Mononuclear cell (primary cell): ENCODE measurements at regions not wholly inside any gene's neighbourhood (a gene's known extent, or its start where the extent isn't known, plus 50 kb on each side); places are given as distances from the start of the nearest gene placed in this dataset.

Experiments used
- H3K27me3 ChIP-seq: 2 replicates; pipeline ENCODE4 v1.6.0; 2011; ENCODE audit warnings: low read length, control low read depth; ENCODE audit not compliant: insufficient read depth
- H3K4me1 ChIP-seq: 2 replicates; pipeline ENCODE4 v1.5.1; 2011; ENCODE audit warnings: mild to moderate bottlenecking, low read length, control low read depth; ENCODE audit not compliant: insufficient read depth
- H3K4me3 ChIP-seq: 2 replicates; pipeline ENCODE4 v1.5.1; 2011; ENCODE audit warnings: mild to moderate bottlenecking, low read length, moderate library complexity
- H3K9me3 ChIP-seq: 2 replicates; pipeline ENCODE4 v1.5.1; 2011; ENCODE audit warnings: low read depth, mild to moderate bottlenecking, control low read depth, low read length

- Histone ChIP-seq H3K9me3 (no peaks in the 10 kb centered on the region), H3K4me1 (no peaks in the 10 kb centered on the region), H3K4me3 (no peak overlapping the region)
Observed at GRCh38 chr4:12270546-12270945, 841.9 kb upstream of the HS3ST1 start.

GRCh38 chr4:12265554-12265953 is 836.9 kb upstream of the HS3ST1 start:
- no peak overlapping the region for H3K4me3 ChIP-seq
- H3K4me1 ChIP-seq = no peaks in the 10 kb centered on the region
- H3K27me3 ChIP-seq = no peaks in the 10 kb centered on the region
- H3K9me3 ChIP-seq = no peaks in the 10 kb centered on the region

More at GRCh38 chr4:12270546-12270945, 841.9 kb upstream of the HS3ST1 start:
- H3K27me3 ChIP-seq = no peaks in the 10 kb centered on the region

DNA sequence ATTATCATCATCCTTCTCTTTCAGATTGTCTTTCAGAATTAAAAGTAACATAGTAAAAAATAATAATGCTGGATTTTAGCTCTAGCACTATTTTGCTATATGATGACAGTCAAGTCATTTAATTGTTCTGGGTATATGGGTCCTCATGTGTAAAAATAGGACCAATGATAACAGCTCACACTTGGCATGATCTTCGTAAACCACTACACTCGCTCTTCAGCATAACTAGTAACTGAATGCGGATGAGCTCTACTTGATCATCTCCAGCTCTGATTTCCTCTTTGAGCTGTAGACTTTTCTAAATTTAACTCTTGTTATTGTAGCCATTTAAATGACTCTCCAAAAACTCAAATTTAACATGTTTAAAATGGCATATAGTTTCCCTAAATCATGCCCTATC is 831.8 kb upstream of the HS3ST1 start:
- Histone ChIP-seq H3K9me3 (no peaks in the 10 kb centered on the region), H3K4me3 (no peak overlapping the region), H3K27me3 (no peaks in the 10 kb centered on the region), H3K4me1 (no peaks in the 10 kb centered on the region)

DNA sequence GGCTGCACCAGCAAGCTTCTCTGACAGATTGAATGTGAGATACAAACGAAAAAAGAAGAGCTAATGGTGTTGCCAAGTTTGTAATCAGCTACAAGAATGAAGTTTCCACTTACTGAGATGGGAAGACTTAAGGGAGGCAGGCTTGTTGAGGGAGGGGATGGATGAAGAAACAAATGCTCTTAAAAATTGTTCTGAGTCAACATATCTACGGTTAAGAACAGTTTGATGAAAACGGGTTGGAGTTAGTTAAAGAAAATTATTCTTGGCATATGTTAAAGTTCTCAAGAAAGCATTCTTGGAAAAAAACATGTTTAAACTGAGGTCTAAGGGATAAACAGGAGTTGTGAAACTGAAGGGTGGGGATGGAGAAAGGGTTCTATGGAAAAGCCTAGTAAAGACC is 816.3 kb upstream of the HS3ST1 start:
- no peaks in the 10 kb centered on the region for H3K9me3 ChIP-seq
- H3K4me3 ChIP-seq = no peak overlapping the region
- no peaks in the 10 kb centered on the region for H3K4me1 ChIP-seq
- H3K27me3 ChIP-seq = no peaks in the 10 kb centered on the region

GRCh38 chr4:12242354-12242753 is 813.7 kb upstream of the HS3ST1 start:
- Histone ChIP-seq H3K27me3 (no peaks in the 10 kb centered on the region), H3K4me3 (no peak overlapping the region), H3K9me3 (no peaks in the 10 kb centered on the region), H3K4me1 (no peaks in the 10 kb centered on the region)

DNA sequence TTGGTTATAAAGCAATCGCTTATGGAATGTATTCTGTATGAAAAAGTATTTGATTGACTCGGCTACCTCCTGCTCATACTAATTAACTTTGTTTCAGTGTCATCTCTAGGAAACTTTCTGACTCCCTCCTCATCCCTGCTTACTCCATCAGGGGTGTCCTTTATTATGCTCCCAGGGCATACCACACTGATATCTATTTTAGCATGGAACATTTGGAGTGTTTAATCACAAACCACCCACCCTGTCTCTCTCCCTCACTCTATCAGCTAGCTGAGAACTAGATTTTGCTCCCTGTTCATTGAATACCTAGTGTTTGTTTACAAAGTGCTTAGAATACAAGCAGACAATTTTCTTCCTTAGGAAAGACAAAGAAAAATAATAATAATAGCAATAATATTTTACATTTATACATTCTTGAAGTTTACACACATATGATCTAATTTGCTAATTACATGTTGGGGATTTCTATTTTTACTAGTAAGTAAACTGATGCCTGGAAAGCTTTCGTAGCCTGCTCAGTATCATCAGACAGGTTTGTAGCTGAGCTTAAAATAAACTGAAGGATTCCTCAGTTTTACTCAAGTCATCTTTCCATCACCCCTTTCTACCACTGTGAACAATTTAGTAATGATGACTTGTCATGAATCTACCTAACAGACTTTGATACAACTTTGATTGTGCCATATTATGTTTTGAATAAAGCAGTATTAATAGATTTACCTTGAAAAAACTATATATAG is 811.4 kb upstream of the HS3ST1 start:
- no peaks in the 10 kb centered on the region for H3K4me1 ChIP-seq
- no peak overlapping the region for H3K4me3 ChIP-seq
- H3K27me3 ChIP-seq = no peaks in the 10 kb centered on the region
- H3K9me3 ChIP-seq = no peaks in the 10 kb centered on the region

- Histone ChIP-seq H3K27me3 (no peaks in the 10 kb centered on the region), H3K4me1 (no peaks in the 10 kb centered on the region), H3K4me3 (no peak overlapping the region), H3K9me3 (no peaks in the 10 kb centered on the region)
Observed at GRCh38 chr4:12231098-12231497, 802.4 kb upstream of the HS3ST1 start.

- Histone ChIP-seq H3K9me3 (no peaks in the 10 kb centered on the region), H3K27me3 (no peaks in the 10 kb centered on the region), H3K4me3 (no peak overlapping the region), H3K4me1 (no peaks in the 10 kb centered on the region)
Observed at GRCh38 chr4:12221031-12221430, 792.3 kb upstream of the HS3ST1 start.

DNA sequence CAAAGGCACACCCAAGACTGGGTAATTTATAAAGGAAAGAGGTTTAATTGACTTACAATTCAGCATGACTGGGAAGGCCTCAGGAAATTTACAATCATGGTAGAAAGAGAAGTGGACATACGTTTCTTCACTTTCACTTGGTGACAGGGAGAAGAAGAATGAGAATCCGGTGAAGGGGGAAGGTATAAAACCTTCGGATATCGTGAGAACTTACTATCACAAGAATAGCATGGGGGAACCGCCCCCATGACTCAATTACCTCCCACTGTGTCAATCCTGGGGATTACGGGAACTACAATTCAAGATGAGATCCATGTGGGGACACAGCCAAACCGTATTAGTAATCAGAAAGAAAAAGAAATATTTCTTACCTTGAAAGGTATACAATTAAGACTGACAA is 782.9 kb upstream of the HS3ST1 start:
- Histone ChIP-seq H3K27me3 (no peaks in the 10 kb centered on the region), H3K4me3 (no peak overlapping the region)

DNA sequence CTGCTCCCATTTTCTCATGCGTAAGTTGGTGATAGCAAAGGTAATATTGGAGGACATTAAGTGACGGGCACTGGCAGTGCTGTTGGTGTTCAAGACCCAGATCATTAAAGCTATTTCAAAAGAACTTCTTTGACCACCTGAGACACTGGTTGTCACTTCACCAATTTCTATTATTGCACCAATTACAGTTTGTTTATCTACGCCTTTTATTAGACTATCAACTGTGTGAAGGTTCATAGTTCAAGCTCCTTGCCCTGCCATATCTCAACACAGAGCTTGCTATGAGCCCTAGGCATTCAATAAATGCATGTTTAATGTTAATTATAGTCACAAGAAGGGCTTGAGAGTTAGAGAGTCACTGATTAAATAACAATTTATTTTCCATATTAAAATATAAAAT is 778.7 kb upstream of the HS3ST1 start:
- Histone ChIP-seq H3K27me3 (no peaks in the 10 kb centered on the region), H3K4me1 (no peaks in the 10 kb centered on the region)

More for the DNA sequence above, 782.9 kb upstream of the HS3ST1 start:
- H3K9me3 ChIP-seq = no peaks in the 10 kb centered on the region
- no peaks in the 10 kb centered on the region for H3K4me1 ChIP-seq

GRCh38 chr4:12206091-12206490 is 777.4 kb upstream of the HS3ST1 start:
- Histone ChIP-seq H3K27me3 (no peaks in the 10 kb centered on the region), H3K9me3 (no peaks in the 10 kb centered on the region), H3K4me1 (no peaks in the 10 kb centered on the region), H3K4me3 (no peak overlapping the region)

More for the DNA sequence above, 778.7 kb upstream of the HS3ST1 start:
- no peak overlapping the region for H3K4me3 ChIP-seq
- H3K9me3 ChIP-seq = no peaks in the 10 kb centered on the region

GRCh38 chr4:12203945-12204344 is 775.3 kb upstream of the HS3ST1 start:
- H3K27me3 ChIP-seq = no peaks in the 10 kb centered on the region
- H3K9me3 ChIP-seq = no peaks in the 10 kb centered on the region
- H3K4me1 ChIP-seq = no peaks in the 10 kb centered on the region
- no peak overlapping the region for H3K4me3 ChIP-seq

GRCh38 chr4:12200226-12200625 is 771.5 kb upstream of the HS3ST1 start:
- Histone ChIP-seq H3K9me3 (no peaks in the 10 kb centered on the region), H3K27me3 (no peaks in the 10 kb centered on the region), H3K4me3 (no peak overlapping the region), H3K4me1 (no peaks in the 10 kb centered on the region)

- Histone ChIP-seq H3K4me1 (no peaks in the 10 kb centered on the region), H3K9me3 (no peaks in the 10 kb centered on the region), H3K27me3 (no peaks in the 10 kb centered on the region), H3K4me3 (no peak overlapping the region)
Observed at GRCh38 chr4:12186526-12186925, 757.8 kb upstream of the HS3ST1 start.

DNA sequence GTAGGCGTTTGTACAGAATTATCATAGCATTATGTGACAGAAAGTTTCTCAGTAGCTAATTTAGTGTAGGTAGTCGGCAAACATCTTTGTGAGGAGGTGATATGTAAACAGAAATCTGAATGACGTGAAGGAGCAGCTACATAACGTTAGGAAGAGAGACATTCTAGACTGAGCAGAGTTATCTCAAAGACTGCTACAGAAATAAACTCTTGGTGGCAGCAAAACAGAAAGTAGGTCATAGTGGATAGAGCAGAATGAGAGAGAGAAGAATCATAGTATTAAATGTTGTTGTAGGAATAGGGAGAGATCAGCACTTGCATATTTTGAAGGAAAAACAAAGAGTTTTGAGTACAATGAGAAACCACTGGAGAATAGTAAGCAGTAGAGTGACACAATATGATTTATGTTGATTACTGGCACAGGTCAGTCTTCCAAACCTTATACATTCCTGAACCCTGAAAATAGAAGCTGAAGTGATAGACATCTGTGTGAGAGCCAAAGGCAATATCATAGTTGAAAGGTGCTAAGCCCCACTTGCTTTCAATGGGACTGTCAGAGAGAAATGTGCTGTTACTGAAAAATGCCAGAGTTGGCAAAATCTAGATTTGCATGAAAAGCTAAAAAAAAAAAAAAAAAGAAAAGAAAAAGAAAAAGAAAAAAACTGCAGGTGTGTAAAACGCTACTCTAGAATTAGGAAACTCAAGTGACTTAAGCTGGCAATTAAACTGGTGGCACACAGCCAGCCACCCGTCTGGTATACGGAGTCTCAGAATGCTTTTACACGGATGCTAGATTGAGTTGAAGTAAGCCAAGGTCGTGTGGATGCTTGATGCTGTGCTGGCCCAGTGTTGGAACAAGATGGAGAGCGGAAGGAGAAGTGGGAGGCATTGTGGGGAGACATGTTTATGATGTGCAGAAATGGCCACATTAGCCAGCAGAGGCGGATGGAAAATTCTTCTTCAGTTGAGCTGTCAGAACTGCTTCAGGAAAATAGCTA is 750.2 kb upstream of the HS3ST1 start:
- H3K4me1 ChIP-seq = no peaks in the 10 kb centered on the region
- no peak overlapping the region for H3K4me3 ChIP-seq
- H3K9me3 ChIP-seq = no peaks in the 10 kb centered on the region
- H3K27me3 ChIP-seq = no peaks in the 10 kb centered on the region
